A673 (cell line): ENCODE measurements at regions not wholly inside any gene's neighbourhood (a gene's known extent, or its start where the extent isn't known, plus 50 kb on each side); places are given as distances from the start of the nearest gene placed in this dataset.

Source experiments
- BruUV-seq: library from RNA; stranded (reverse); fragments of 400-500 nt; replicated peaks from 2 replicates; lab custom pipeline; 2021; lab: Mats Ljungman, UMichigan
- CTCF ChIA-PET: fragments of 300-600 bp; sonication (Branson Sonifier 250); formaldehyde crosslinking; loops from one replicate; lab custom pipeline; 2022; ENCODE audit warnings: antibody characterized with exemption; lab: Charles Lee
- POLR2A ChIA-PET: fragments of 300-600 bp; sonication (Branson Sonifier 250); formaldehyde crosslinking; loops from one replicate; lab custom pipeline; 2022; ENCODE audit warnings: antibody characterized with exemption; ENCODE audit not compliant: low non-redundant PET; lab: Charles Lee
- DNase-seq: peaks from one replicate; pipeline ENCODE4 v3.0.0-alpha.2; 2015; ENCODE audit warnings: low spot score
- H3K27ac ChIP-seq: fragments of 200-600 bp; sonication (generic); 2 replicates; pipeline ENCODE4 v1.5.1; 2016; ENCODE audit warnings: mixed run types, low read depth, mild to moderate bottlenecking, mixed read lengths, antibody characterized with exemption, low read length; ENCODE audit not compliant: poor library complexity, severe bottlenecking
- H3K27me3 ChIP-seq: fragments of 200-600 bp; sonication (generic); replicated peaks from 2 replicates; pipeline ENCODE4 v1.6.1; 2017; ENCODE audit warnings: mixed run types, low read depth, mild to moderate bottlenecking, mixed read lengths, antibody characterized with exemption, low read length; ENCODE audit not compliant: insufficient read depth, poor library complexity
- H3K36me3 ChIP-seq: fragments of 200-600 bp; sonication (generic); 2 replicates; pipeline ENCODE4 v1.6.1; 2016; ENCODE audit warnings: mixed run types, mild to moderate bottlenecking, mixed read lengths, antibody characterized with exemption, low read length; ENCODE audit not compliant: insufficient read depth, poor library complexity, severe bottlenecking
- H3K4me1 ChIP-seq: fragments of 200-600 bp; sonication (generic); 2 replicates; pipeline ENCODE4 v1.6.1; 2017; ENCODE audit warnings: mixed run types, mild to moderate bottlenecking, mixed read lengths, antibody characterized with exemption, low read length; ENCODE audit not compliant: insufficient read depth, poor library complexity, severe bottlenecking
- H3K4me3 ChIP-seq: fragments of 200-600 bp; sonication (generic); 2 replicates; pipeline ENCODE4 v1.5.1; 2016; ENCODE audit warnings: low read depth, mixed run types, mild to moderate bottlenecking, mixed read lengths, low read length; ENCODE audit not compliant: poor library complexity, severe bottlenecking
- H3K9me3 ChIP-seq: fragments of 200-600 bp; sonication (generic); 2 replicates; pipeline ENCODE4 v1.6.1; 2016; ENCODE audit warnings: mixed run types, low read depth, mild to moderate bottlenecking, mixed read lengths, antibody characterized with exemption, low read length; ENCODE audit not compliant: poor library complexity, severe bottlenecking
- EZH2 ChIP-seq: fragments of 200-600 bp; sonication (generic); IDR thresholded peaks from 2 replicates; pipeline ENCODE4 v1.6.1; 2017; ENCODE audit warnings: borderline replicate concordance, low read depth, mild to moderate bottlenecking, mixed read lengths, antibody characterized with exemption, low read length; ENCODE audit not compliant: poor library complexity, severe bottlenecking
- intact Hi-C: fragments of 100-400 bp; cut with micrococcal nuclease; formaldehyde crosslinking; loops from one replicate; pipeline ENCODE4 v1.10.0; 2022; ENCODE audit not compliant: unreplicated experiment
- TF ChIP-seq, protein P1 (sequence below): fragments of 300-800, 200-600 bp; sonication (generic); conservative IDR thresholded peaks from 2 replicates; pipeline ENCODE4 v1.5.1; 2017; ENCODE audit warnings: low read depth, mild to moderate bottlenecking, antibody characterized with exemption, low read length, moderate library complexity, mixed read lengths

DNA sequence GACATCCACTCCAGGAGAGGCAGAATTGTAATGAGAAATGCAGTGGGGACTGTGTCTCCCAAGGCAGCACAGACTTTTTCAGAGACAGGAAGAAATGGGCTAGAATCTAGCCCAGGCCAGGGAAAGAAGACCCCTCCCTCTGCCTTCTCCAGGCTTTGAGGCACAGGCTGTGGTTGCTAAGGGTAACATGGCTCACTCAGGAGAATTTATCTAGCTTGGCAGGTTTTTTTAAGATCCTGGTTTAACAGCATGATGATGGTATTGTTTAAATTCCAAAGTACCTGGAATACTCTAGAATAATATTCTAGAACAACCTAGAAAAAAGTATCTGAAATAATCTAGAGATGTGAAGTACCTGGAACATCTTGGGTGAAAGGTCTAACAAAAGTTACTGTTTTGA, 125.6 kb downstream of the URB2 start:
- H3K36me3 ChIP-seq: no peaks in the 10 kb centered on the region
- intact Hi-C loops: no loop called here
- TF ChIP-seq EZH2: no peak
- TF ChIP-seq, protein P1, sequence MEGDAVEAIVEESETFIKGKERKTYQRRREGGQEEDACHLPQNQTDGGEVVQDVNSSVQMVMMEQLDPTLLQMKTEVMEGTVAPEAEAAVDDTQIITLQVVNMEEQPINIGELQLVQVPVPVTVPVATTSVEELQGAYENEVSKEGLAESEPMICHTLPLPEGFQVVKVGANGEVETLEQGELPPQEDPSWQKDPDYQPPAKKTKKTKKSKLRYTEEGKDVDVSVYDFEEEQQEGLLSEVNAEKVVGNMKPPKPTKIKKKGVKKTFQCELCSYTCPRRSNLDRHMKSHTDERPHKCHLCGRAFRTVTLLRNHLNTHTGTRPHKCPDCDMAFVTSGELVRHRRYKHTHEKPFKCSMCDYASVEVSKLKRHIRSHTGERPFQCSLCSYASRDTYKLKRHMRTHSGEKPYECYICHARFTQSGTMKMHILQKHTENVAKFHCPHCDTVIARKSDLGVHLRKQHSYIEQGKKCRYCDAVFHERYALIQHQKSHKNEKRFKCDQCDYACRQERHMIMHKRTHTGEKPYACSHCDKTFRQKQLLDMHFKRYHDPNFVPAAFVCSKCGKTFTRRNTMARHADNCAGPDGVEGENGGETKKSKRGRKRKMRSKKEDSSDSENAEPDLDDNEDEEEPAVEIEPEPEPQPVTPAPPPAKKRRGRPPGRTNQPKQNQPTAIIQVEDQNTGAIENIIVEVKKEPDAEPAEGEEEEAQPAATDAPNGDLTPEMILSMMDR: no peak
- BruUV-seq: no TSS peak
- no peak overlapping the region for H3K27ac ChIP-seq
- no peaks in the 10 kb centered on the region for H3K9me3 ChIP-seq
- ChIA-PET CTCF (no interaction called here), POLR2A (interaction anchor here (0.6 kb wide), 1 partner anchor 90 kb away, joined by 6 read pairs; no protein-coding TSS in a partner anchor)
- H3K27me3 ChIP-seq: no peaks in the 10 kb centered on the region
- no peak overlapping the region for H3K4me3 ChIP-seq
- H3K4me1 ChIP-seq: no peaks in the 10 kb centered on the region
- no peak for DNase-seq

DNA sequence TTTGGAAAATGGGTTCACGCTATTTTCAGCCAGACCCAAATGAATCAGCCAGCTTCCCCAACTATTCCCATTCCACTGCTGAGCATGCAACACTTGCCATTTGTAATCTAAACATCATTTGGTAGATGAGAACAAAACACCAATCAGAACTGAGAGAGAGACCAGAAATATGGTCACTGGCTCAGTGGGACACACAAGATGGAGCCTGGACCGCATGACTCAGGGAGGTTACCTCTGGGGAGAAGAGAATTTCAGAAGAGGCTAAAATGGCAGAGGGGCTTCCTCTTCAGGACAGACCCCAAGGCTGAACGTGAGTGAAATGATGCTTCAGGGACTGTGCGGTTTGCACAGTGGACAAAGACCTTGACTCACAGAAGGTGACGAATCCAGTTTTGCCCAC, 126.6 kb downstream of the URB2 start:
- Histone ChIP-seq H3K27me3 (no peaks in the 10 kb centered on the region), H3K36me3 (no peaks in the 10 kb centered on the region), H3K4me3 (no peak overlapping the region), H3K27ac (no peak overlapping the region), H3K9me3 (no peaks in the 10 kb centered on the region), H3K4me1 (no peaks in the 10 kb centered on the region)
- POLR2A ChIA-PET: no interaction called here
- BruUV-seq: no TSS peak
- CTCF ChIA-PET: no interaction called here
- DNase-seq: no peak
- intact Hi-C loops: no loop called here
- no peak for TF ChIP-seq EZH2
- TF ChIP-seq, protein P1: no peak

- intact Hi-C loops: no loop called here
- ChIA-PET CTCF (no interaction called here), POLR2A (no interaction called here)
- H3K4me1 ChIP-seq: no peaks in the 10 kb centered on the region
- TF ChIP-seq, protein P1: no peak
- TF ChIP-seq EZH2: no peak
- no peaks in the 10 kb centered on the region for H3K27me3 ChIP-seq
- no peaks in the 10 kb centered on the region for H3K36me3 ChIP-seq
- H3K4me3 ChIP-seq: no peak overlapping the region
- no peaks in the 10 kb centered on the region for H3K9me3 ChIP-seq
- DNase-seq: no peak
- no peak overlapping the region for H3K27ac ChIP-seq
- BruUV-seq: no TSS peak
These were observed 127.9 kb downstream of the URB2 start for GRCh38 chr1:229753764-229754551.
